Mesodermal cell (in vitro differentiated cells): ENCODE measurements at regions not wholly inside any gene's neighbourhood (a gene's known extent, or its start where the extent isn't known, plus 50 kb on each side); places are given as distances from the start of the nearest gene placed in this dataset.
"Not testable (repeated sequence)": the region's sequence is repeated elsewhere in the genome, so short reads cannot be mapped to it uniquely, and the experiment has no call there.

Experiments
- H3K27ac ChIP-seq: 2 replicates; pipeline ENCODE4 v1.7.0; 2013; ENCODE audit warnings: mild to moderate bottlenecking, low read depth, low read length, moderate library complexity; ENCODE audit not compliant: severe bottlenecking
- H3K36me3 ChIP-seq: 2 replicates; pipeline ENCODE4 v1.7.1; 2013; ENCODE audit warnings: mild to moderate bottlenecking, low read length, moderate library complexity; ENCODE audit not compliant: control insufficient read depth, insufficient read depth
- H3K4me1 ChIP-seq: one replicate; pipeline ENCODE4 v1.7.1; 2013; ENCODE audit warnings: mild to moderate bottlenecking, low read length; ENCODE audit not compliant: insufficient read depth, control insufficient read depth, poor library complexity, severe bottlenecking
- H3K4me3 ChIP-seq: 2 replicates; pipeline ENCODE4 v1.7.0; 2013; ENCODE audit warnings: low read length, control low read depth, mild to moderate bottlenecking; ENCODE audit not compliant: insufficient read depth, poor library complexity, severe bottlenecking; ENCODE audit errors: extremely low read depth
- H3K9me3 ChIP-seq: 2 replicates; pipeline ENCODE4 v1.7.1; 2013; ENCODE audit warnings: mild to moderate bottlenecking, low read length, moderate library complexity; ENCODE audit not compliant: control insufficient read depth
- WGBS, 2 experiments: methylation state at CpG; one replicate each; pipeline ENCODE4 v1.1.5; 2013; ENCODE audit warnings: missing lambda C conversion rate in 2 of 2; ENCODE audit not compliant: insufficient coverage in 2 of 2; 5-methylcytosine and 5-hydroxymethylcytosine counted together

DNA sequence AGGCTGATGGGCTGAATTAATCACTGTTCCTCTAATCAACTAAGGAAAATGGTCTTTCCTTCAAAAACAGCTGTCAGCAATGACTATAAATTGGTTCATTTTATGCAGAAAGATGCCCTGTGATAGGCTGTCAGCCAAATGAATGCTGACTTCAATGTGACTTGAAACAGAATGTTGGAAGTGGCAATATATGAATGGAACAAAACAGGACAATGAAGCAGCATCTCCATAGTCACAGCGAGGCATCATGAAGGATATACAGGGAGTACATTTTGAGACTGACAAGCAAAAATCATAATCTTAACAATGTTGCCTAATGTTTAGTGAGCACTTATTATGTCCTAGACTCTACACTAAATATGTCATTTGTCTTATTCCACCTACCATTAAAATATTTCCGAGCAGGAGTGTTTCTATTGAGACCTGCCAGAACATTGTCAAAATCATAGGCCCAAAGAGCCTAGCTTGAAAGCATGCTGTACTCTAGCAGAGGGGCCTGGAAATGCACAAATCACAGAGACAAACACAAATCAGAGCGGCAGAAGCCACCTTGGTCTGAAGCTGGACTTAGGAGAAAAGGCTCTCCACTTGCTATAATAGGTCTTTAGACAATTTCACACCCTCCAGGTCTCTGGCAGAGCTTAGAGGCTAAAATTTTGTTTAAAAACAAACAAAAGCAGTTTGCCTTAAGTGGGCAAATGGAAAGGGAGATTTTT lies 63.3 kb downstream of the FAM50B start:
- Histone ChIP-seq H3K36me3 (no peaks in the 10 kb centered on the region), H3K27ac (peak overlapping the region; percentile 81), H3K9me3 (no peaks in the 10 kb centered on the region), H3K4me1 (peaks cover 40% of the 10 kb centered on the region), H3K4me3 (no peak overlapping the region)
- WGBS, 2 experiments = 100% methylated on average over 1 of the region's 3 CpGs

DNA sequence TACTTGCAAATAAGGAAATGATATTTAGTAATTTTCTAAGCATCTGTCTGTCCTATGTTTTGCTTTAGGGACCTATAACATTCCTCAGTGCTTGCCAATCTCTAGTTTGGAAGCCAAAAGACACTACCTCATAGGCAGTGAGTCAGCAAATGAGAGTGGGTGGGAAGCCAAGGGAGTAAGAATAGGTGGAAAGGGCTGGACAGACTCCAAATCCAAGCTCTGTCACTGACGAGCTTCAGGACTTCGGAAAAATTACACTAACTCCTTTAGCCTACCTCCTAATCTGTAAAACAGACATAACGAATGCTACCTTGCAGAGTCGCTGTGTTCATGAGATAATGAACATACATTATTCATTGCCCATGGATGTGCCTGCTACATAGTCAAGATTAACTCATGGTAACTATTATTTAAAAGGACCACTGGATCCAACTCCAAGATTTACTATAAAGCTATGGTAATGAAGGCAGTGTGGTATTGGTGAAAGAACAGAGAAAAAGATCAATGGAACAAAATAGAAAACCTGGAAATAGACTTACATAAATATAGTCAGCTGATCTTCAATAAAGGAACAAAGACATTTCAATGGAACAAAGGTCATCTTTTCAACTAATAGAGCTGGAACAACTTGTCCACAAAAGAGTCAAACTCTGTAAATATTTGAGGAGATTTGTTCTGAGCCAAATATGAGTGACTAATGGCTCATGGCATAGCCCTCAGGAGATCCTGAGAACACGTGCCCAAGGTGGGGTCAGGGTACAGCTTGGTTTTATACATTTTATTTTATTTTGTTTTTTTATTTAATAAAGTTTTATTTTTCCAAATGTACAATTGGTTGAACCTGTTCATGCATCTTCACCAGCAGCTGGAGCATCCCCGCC lies 64.1 kb downstream of the FAM50B start:
- H3K4me1 ChIP-seq = peaks cover 37% of the 10 kb centered on the region
- WGBS, 2 experiments = 90% methylated on average over 2 of the region's 6 CpGs; no CpG with 5 or more reads in 1 of the 2 experiments
- no peak overlapping the region for H3K4me3 ChIP-seq
- no peaks in the 10 kb centered on the region for H3K9me3 ChIP-seq
- peak overlapping the region; percentile 81 for H3K27ac ChIP-seq
- no peaks in the 10 kb centered on the region for H3K36me3 ChIP-seq

GRCh38 chr6:3913958-3914337 lies 64.8 kb downstream of the FAM50B start:
- Histone ChIP-seq H3K9me3 (no peaks in the 10 kb centered on the region), H3K4me3 (no peak overlapping the region), H3K4me1 (peaks cover 37% of the 10 kb centered on the region), H3K36me3 (no peaks in the 10 kb centered on the region), H3K27ac (no peak overlapping the region)
- WGBS, 2 experiments = 89 to 100% methylated on average over 2 to 4 of the region's 4 CpGs

DNA sequence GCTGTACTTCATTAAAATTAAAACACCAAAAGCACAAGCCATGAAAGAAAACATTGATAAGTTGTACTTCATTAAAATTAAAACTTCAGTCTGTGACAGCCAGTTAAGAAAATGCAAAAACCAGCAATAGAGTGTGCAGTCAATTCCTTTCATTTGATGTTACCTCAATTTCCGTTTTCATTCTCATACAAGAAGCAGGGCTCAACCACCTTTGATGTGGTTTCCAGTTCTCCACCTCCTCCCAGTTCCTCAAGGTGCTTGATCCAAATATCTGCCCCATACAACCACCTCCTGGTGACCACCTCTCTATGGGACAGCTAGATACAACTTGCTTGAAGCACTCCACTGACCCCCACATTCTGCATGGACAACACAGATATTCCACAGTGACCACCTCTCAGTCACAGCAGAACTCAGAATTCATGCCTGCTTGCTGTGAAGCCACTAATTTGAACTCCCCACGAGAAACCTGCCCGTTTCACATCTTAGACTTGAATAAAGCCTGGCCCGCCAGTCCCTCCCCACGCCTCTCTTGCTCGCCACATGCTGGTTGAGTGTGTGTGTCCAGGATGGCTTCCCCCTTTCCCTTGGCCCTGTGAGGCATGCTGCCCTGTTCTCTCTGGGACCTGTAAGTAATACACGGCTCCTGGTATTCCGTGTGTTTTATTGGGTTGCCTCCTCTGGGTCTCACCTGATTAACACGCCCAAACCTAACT lies 66.1 kb downstream of the FAM50B start:
- no peak overlapping the region for H3K27ac ChIP-seq
- 91 to 92% methylated on average over 8 of the region's 9 CpGs for WGBS, 2 experiments
- H3K36me3 ChIP-seq = no peaks in the 10 kb centered on the region
- H3K4me3 ChIP-seq = no peak overlapping the region
- H3K9me3 ChIP-seq = no peaks in the 10 kb centered on the region
- H3K4me1 ChIP-seq = peaks cover 35% of the 10 kb centered on the region

GRCh38 chr6:3916211-3916610 lies 67.0 kb downstream of the FAM50B start:
- peaks cover 25% of the 10 kb centered on the region for H3K4me1 ChIP-seq
- no peak overlapping the region for H3K4me3 ChIP-seq
- H3K27ac ChIP-seq = no peak overlapping the region
- no peaks in the 10 kb centered on the region for H3K36me3 ChIP-seq
- H3K9me3 ChIP-seq = no peaks in the 10 kb centered on the region
- 100% methylated on average over 1 of the region's 2 CpGs; no CpG with 5 or more reads in 1 of the 2 experiments for WGBS, 2 experiments

GRCh38 chr6:3916749-3917148 lies 67.6 kb downstream of the FAM50B start:
- H3K27ac ChIP-seq, H3K36me3 ChIP-seq, H3K4me3 ChIP-seq, H3K9me3 ChIP-seq: not testable (repeated sequence)
- peaks cover 19% of the 10 kb centered on the region for H3K4me1 ChIP-seq
- WGBS, 2 experiments = 89 to 96% methylated on average over 3 of the region's 4 CpGs

- Histone ChIP-seq H3K27ac (no peak overlapping the region), H3K9me3 (no peaks in the 10 kb centered on the region), H3K4me3 (no peak overlapping the region), H3K4me1 (peaks cover 4% of the 10 kb centered on the region), H3K36me3 (no peaks in the 10 kb centered on the region)
- WGBS, 2 experiments = 93 to 94% methylated on average over 4 to 5 of the region's 5 CpGs
Observed at GRCh38 chr6:3918469-3918868, 69.3 kb downstream of the FAM50B start.

DNA sequence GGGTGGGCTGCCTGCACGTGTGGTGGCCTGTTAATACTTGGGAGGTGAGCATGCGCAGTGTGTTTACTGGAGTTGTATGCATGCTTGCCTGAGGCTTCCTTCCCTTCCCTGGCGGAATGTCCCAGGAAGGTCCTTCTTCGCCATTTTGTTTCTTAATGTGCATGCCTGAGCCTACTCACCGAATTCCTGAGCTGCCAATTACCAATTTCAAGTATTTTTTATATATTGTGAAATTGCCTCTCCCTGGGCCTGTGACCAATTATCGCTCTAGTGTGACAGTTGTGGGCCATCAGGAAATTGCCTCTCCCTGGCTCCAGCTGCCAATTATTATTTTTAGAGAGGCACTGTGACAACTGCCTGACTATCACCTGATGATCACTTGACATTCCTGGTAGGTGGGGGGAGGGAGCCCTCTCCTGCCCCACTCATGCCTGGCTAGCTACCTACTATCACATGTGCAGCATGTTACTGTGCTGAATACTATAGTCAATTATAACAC lies 70.0 kb downstream of the FAM50B start:
- H3K36me3 ChIP-seq = no peaks in the 10 kb centered on the region
- H3K4me3 ChIP-seq = no peak overlapping the region
- H3K9me3 ChIP-seq = no peaks in the 10 kb centered on the region
- WGBS, 2 experiments = 84 to 92% methylated on average over 2 to 3 of the region's 6 CpGs
- no peak overlapping the region for H3K27ac ChIP-seq
- no peaks in the 10 kb centered on the region for H3K4me1 ChIP-seq

DNA sequence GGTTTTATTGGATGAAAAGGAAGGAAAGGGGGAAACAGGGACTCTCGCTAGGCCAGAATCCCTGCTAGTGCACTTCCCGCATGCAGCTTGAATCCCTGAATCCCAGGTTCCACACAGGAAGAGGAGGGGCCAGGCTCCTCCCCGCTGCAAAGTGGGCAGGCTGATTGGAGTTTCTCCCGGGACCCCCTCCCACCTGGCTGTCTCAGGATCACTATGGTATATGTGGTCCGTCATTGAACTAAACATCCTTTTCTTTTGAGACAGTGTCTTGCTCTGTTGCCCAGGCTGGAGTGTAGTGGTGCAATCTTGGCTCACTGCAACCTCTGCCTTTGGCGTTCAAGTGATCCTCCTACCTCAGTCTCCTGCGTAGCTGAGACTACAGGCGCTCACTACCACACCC lies 70.7 kb downstream of the FAM50B start:
- no peak overlapping the region for H3K27ac ChIP-seq
- H3K4me1 ChIP-seq = no peaks in the 10 kb centered on the region
- no peaks in the 10 kb centered on the region for H3K9me3 ChIP-seq

DNA sequence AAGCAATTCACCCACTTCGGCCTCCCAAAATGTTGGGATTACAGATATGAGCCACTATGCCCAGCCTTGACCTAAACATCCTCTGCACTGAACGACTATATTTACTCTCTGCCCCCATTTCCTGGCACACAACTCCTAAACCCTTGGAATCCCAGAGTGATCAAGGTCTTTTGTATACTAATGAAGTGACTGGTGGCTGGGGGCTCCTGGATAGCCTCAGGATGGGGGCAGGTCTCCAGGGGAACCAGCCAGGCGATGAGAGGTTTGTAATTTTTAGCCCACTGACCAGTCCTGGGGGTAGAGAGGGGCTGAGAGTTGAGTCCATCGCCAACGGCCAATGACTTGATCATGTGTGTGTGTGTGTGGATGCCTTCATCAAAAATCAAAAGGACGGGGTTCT lies 71.1 kb downstream of the FAM50B start:
- 96 to 100% methylated on average over 4 to 5 of the region's 6 CpGs for WGBS, 2 experiments

More for the DNA sequence above, 70.7 kb downstream of the FAM50B start:
- Histone ChIP-seq H3K36me3 (no peaks in the 10 kb centered on the region), H3K4me3 (no peak overlapping the region)
- 93 to 96% methylated on average over 5 of the region's 8 CpGs for WGBS, 2 experiments

More for the DNA sequence above, 71.1 kb downstream of the FAM50B start:
- Histone ChIP-seq H3K27ac (no peak overlapping the region), H3K36me3 (no peaks in the 10 kb centered on the region), H3K4me3 (no peak overlapping the region), H3K4me1 (no peaks in the 10 kb centered on the region), H3K9me3 (no peaks in the 10 kb centered on the region)
